ENCODE measurements at regions not wholly inside any gene's neighbourhood (a gene's known extent, or its start where the extent isn't known, plus 50 kb on each side); places are given as distances from the start of the nearest gene placed in this dataset.
"Not testable (repeated sequence)": the region's sequence is repeated elsewhere in the genome, so short reads cannot be mapped to it uniquely, and the experiment has no call there.

DNA sequence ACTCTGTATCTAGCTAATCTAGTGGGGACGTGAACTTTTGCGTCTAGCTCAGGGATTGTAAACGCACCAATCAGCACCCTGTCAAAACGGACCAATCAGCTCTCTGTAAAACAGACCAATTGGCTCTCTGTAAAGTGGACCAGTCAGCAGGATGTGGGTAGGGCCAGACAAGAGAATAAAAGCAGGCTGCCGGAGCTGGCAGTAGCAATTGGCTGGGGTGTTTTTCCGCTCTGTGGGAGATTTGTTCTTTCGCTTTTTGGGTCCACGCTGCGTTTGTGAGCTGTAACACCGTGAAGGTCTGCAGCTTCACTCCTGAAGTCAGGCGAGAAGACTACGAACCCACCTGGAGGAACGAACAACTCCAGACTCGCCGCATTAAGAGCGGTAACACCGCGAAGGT, 76.5 kb downstream of the SPRING1 start:
- no peak for TF ChIP-seq CTCF (conservative IDR thresholded peaks at IDR 0.05)
- H3K27me3 ChIP-seq (ENCODE audit: insufficient read depth, low read length) = no peaks in the 10 kb centered on the region
- no peaks in the 10 kb centered on the region for H3K79me2 ChIP-seq (ENCODE audit: insufficient read depth, low read length)
- H3K9me3 Mint-ChIP-seq = no peaks in the 10 kb centered on the region
- H2BK20ac ChIP-seq (ENCODE audit: low read depth, low read length, poor library complexity, severe bottlenecking) = no peak overlapping the region
- H3K36me3 Mint-ChIP-seq (ENCODE audit: insufficient read depth in 1 of 3, low read depth in 3 of 3) = peaks cover 0 to 7% (median 2%) of the 10 kb centered on the region in 3 experiments; a peak in 2 of 7 replicates
- H2AK5ac ChIP-seq (ENCODE audit: insufficient read length, low read length) = no peak overlapping the region
- no peak overlapping the region for H3K14ac ChIP-seq (ENCODE audit: insufficient read depth, low read length)
- H4K5ac ChIP-seq (ENCODE audit: insufficient read length, low read depth, low read length) = no peak overlapping the region
- no peak overlapping the region for H3K23ac ChIP-seq (ENCODE audit: insufficient read length, low read depth, low read length)
- H3K4me3 Mint-ChIP-seq = no peak overlapping the region
- H2AFZ ChIP-seq (ENCODE audit: low read length) = no peak overlapping the region
- H3K4ac ChIP-seq (ENCODE audit: low read depth, low read length) = no peak overlapping the region
- no peak overlapping the region for H2BK12ac ChIP-seq (ENCODE audit: insufficient read length, low read depth, low read length)
- no peak overlapping the region for H3K4me2 ChIP-seq (ENCODE audit: insufficient read depth, insufficient read length, low read length)
- H2BK15ac ChIP-seq (ENCODE audit: low read depth, low read length) = no peak overlapping the region
- H3K4me1 Mint-ChIP-seq = peaks cover 27 to 44% of the 10 kb centered on the region in 2 experiments
- DNase-seq = no peak
- H3K27ac ChIP-seq (ENCODE audit: insufficient read length, low read depth, low read length) = no peak overlapping the region
- no CpG with 5 or more reads among the region's 18 CpGs for WGBS (ENCODE audit: extremely low coverage, insufficient read length, low lambda C conversion rate)
- H4K20me1 ChIP-seq (ENCODE audit: control insufficient read depth, insufficient read depth, insufficient read length) = no peaks in the 10 kb centered on the region
- no peaks in the 10 kb centered on the region for H3K9me3 ChIP-seq (ENCODE audit: control insufficient read depth, low read depth, low read length)
- H3K79me1 ChIP-seq (ENCODE audit: insufficient read depth, low read depth, low read length, poor library complexity, severe bottlenecking) = no peaks in the 10 kb centered on the region
- no peak overlapping the region for H3K56ac ChIP-seq (ENCODE audit: insufficient read length, low read depth, low read length)
- no peaks in the 10 kb centered on the region for H3K23me2 ChIP-seq (ENCODE audit: insufficient read length, low read depth, low read length, poor library complexity, severe bottlenecking)
- peaks cover 9% of the 10 kb centered on the region; the same call in 1 of the 2 replicates for H3K4me1 ChIP-seq (ENCODE audit: insufficient read depth, low read length)
- H3T11ph ChIP-seq (ENCODE audit: low read length) = no peak overlapping the region
- no peak overlapping the region for H4K91ac ChIP-seq (ENCODE audit: insufficient read length, low read depth, low read length)
- peaks cover 5% of the 10 kb centered on the region for H3K27me3 Mint-ChIP-seq (ENCODE audit: low read depth)
- H2BK120ac ChIP-seq (ENCODE audit: low read depth, low read length, poor library complexity, severe bottlenecking) = no peak overlapping the region
- H2BK5ac ChIP-seq (ENCODE audit: insufficient read length, low read length) = no peak overlapping the region
- H4K8ac ChIP-seq (replicated peaks; ENCODE audit: insufficient read length, low read depth, low read length) = no peak overlapping the region
- no peak overlapping the region for H3K18ac ChIP-seq (ENCODE audit: insufficient read length, low read depth, low read length)
- no peak overlapping the region for H3K27ac Mint-ChIP-seq
- H3K9ac ChIP-seq (ENCODE audit: extremely low read depth, insufficient read length, low read length) = no peak overlapping the region

DNA sequence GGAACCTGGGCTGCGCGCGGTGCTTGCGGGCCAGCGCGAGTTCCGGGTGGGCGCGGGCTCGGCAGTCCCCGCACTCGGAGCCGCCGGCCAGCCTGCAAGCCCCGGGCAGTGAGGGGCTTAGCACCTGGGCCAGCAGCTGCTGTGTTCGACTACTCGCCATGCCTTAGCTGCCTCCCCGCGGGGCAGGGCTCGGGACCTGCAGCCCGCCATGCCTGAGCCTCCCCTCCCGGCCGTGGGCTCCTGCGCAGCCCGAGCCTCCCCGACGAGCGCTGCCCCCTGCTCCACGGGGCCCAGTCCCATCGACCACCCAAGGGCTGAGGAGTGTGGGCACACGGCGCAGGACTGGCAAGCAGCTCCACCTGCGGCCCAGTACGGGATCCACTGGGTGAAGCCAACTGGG, 77.1 kb downstream of the SPRING1 start:
- H2BK20ac ChIP-seq (ENCODE audit: low read depth, low read length, poor library complexity, severe bottlenecking); H3K4me1 ChIP-seq (ENCODE audit: insufficient read depth, low read length); H3K23ac ChIP-seq (ENCODE audit: insufficient read length, low read depth, low read length); H3K23me2 ChIP-seq (ENCODE audit: insufficient read length, low read depth, low read length, poor library complexity, severe bottlenecking); H4K5ac ChIP-seq (ENCODE audit: insufficient read length, low read depth, low read length); H2BK5ac ChIP-seq (ENCODE audit: insufficient read length, low read length); H4K8ac ChIP-seq (replicated peaks; ENCODE audit: insufficient read length, low read depth, low read length); H2BK15ac ChIP-seq (ENCODE audit: low read depth, low read length); H3K79me1 ChIP-seq (ENCODE audit: insufficient read depth, low read depth, low read length, poor library complexity, severe bottlenecking); H3K27ac ChIP-seq (ENCODE audit: insufficient read length, low read depth, low read length); H3K9ac ChIP-seq (ENCODE audit: extremely low read depth, insufficient read length, low read length); H3K9me3 ChIP-seq (ENCODE audit: control insufficient read depth, low read depth, low read length); H3K27ac Mint-ChIP-seq; H2AFZ ChIP-seq (ENCODE audit: low read length); H3K9me3 Mint-ChIP-seq; H3K79me2 ChIP-seq (ENCODE audit: insufficient read depth, low read length); H4K91ac ChIP-seq (ENCODE audit: insufficient read length, low read depth, low read length); H3K4me3 Mint-ChIP-seq; H2BK120ac ChIP-seq (ENCODE audit: low read depth, low read length, poor library complexity, severe bottlenecking); H3T11ph ChIP-seq (ENCODE audit: low read length); H3K18ac ChIP-seq (ENCODE audit: insufficient read length, low read depth, low read length); H4K20me1 ChIP-seq (ENCODE audit: control insufficient read depth, insufficient read depth, insufficient read length); H3K56ac ChIP-seq (ENCODE audit: insufficient read length, low read depth, low read length); H3K4ac ChIP-seq (ENCODE audit: low read depth, low read length); DNase-seq; H3K14ac ChIP-seq (ENCODE audit: insufficient read depth, low read length); H3K27me3 ChIP-seq (ENCODE audit: insufficient read depth, low read length); H3K36me3 Mint-ChIP-seq (ENCODE audit: insufficient read depth in 1 of 3, low read depth in 3 of 3); H3K4me2 ChIP-seq (ENCODE audit: insufficient read depth, insufficient read length, low read length); H2AK5ac ChIP-seq (ENCODE audit: insufficient read length, low read length); H3K27me3 Mint-ChIP-seq (ENCODE audit: low read depth); H2BK12ac ChIP-seq (ENCODE audit: insufficient read length, low read depth, low read length): not testable (repeated sequence)
- no CpG with 5 or more reads among the region's 34 CpGs for WGBS (ENCODE audit: extremely low coverage, insufficient read length, low lambda C conversion rate)
- peaks cover 21 to 42% of the 10 kb centered on the region in 2 experiments for H3K4me1 Mint-ChIP-seq

All from H9 (cell line).